ENCODE measurements at regions not wholly inside any gene's neighbourhood (a gene's known extent, or its start where the extent isn't known, plus 50 kb on each side); places are given as distances from the start of the nearest gene placed in this dataset.

GRCh38 chr18:45384137-45384961 lies 230.9 kb upstream of the SLC14A2 start:
- TF ChIP-seq POLR2AphosphoS5 (IDR thresholded peaks at IDR 0.05; ENCODE audit: low read depth, low read length) (no peak), CTCF (IDR thresholded peaks at IDR 0.05) (peak; percentile 48), REST (IDR thresholded peaks at IDR 0.05; ENCODE audit: insufficient read depth in 1 of 2, low read depth in 2 of 2, low read length in 1 of 2) (no peak), SIN3A (IDR thresholded peaks at IDR 0.05; ENCODE audit: borderline replicate concordance, insufficient read depth, low read depth, low read length) (no peak)

Measured in Panc1 (cell line).